ENCODE measurements at regions not wholly inside any gene's neighbourhood (a gene's known extent, or its start where the extent isn't known, plus 50 kb on each side); places are given as distances from the start of the nearest gene placed in this dataset.

DNA sequence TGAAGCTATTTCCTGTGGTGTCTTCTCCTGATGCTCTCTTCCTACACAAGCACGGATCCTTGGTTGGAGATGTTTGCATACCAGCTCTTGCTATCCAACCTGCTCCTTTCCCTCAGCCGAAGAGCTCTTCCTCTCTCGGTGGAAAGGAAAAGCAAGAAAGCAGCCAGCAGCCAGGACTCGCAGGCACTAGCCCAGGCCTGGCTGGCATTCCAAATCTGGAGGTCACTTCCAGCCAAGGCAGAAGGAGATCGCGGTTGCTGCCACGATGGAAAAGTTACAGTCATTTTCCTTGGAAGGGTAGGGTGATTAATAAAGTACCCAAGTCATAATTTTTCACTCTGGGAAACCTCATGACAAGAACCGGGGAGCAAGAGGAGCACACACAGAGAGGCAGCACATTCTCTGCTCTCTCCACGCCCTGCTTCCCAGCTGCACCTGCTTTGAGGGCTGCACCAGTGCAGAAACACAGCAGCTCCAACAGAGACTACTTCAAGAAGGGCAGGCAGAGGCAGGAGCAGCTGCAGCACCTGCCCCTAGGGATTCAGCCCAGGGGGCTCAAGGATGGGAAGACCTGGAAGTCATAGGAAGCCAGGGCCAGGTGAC lies 399.3 kb downstream of the CADM1 start (continued):
- TF ChIP-seq, protein P1, sequence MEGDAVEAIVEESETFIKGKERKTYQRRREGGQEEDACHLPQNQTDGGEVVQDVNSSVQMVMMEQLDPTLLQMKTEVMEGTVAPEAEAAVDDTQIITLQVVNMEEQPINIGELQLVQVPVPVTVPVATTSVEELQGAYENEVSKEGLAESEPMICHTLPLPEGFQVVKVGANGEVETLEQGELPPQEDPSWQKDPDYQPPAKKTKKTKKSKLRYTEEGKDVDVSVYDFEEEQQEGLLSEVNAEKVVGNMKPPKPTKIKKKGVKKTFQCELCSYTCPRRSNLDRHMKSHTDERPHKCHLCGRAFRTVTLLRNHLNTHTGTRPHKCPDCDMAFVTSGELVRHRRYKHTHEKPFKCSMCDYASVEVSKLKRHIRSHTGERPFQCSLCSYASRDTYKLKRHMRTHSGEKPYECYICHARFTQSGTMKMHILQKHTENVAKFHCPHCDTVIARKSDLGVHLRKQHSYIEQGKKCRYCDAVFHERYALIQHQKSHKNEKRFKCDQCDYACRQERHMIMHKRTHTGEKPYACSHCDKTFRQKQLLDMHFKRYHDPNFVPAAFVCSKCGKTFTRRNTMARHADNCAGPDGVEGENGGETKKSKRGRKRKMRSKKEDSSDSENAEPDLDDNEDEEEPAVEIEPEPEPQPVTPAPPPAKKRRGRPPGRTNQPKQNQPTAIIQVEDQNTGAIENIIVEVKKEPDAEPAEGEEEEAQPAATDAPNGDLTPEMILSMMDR (IDR thresholded peaks at IDR 0.05; ENCODE audit: low read depth, low read length, missing input control) = no peak
- no peak for TF ChIP-seq RXRA (IDR thresholded peaks at IDR 0.05)

DNA sequence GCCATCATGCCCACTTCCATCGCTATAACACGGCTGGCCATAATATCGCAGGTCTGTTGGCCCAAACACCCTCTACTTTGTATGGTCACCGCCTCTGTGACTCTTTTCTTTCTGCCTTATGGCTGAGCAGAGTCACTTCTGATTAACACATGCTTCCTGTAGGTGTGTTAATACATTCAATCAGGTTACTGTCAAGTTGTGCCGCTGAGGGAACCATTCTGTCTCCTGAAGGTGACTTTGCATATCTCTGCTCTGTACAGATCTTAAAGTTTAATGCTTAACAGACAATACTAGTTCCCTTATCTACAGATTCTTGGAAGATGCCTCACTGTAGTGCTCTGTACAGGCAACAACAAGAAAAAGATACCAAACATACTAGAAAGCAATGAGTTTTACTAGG lies 393.1 kb downstream of the CADM1 start:
- no peaks in the 10 kb centered on the region for H3K9me3 ChIP-seq (ENCODE audit: control insufficient read depth in 4 of 4, low read length in 3 of 4)
- H3K4me3 ChIP-seq (ENCODE audit: low read depth in 1 of 3, low read length in 3 of 3) = no peak overlapping the region
- TF ChIP-seq FOXA1 (IDR thresholded peaks at IDR 0.05) = no peak
- TF ChIP-seq SP1 (IDR thresholded peaks at IDR 0.05) = no peak
- no peak for TF ChIP-seq JUND (IDR thresholded peaks at IDR 0.05)
- TF ChIP-seq TAF1 (conservative IDR thresholded peaks at IDR 0.05) = no peak
- TF ChIP-seq, protein P2, sequence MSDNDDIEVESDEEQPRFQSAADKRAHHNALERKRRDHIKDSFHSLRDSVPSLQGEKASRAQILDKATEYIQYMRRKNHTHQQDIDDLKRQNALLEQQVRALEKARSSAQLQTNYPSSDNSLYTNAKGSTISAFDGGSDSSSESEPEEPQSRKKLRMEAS (IDR thresholded peaks at IDR 0.05) = no peak
- TF ChIP-seq GABPA (IDR thresholded peaks at IDR 0.05 in 1 of 2, conservative IDR thresholded peaks at IDR 0.05 in 1 of 2) = no peak
- TF ChIP-seq HNF4A (conservative IDR thresholded peaks at IDR 0.05) = no peak
- TF ChIP-seq, protein P3, sequence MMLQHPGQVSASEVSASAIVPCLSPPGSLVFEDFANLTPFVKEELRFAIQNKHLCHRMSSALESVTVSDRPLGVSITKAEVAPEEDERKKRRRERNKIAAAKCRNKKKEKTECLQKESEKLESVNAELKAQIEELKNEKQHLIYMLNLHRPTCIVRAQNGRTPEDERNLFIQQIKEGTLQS (IDR thresholded peaks at IDR 0.05) = no peak
- TF ChIP-seq RXRA (IDR thresholded peaks at IDR 0.05) = no peak
- TF ChIP-seq EGR1 (IDR thresholded peaks at IDR 0.05; ENCODE audit: low read depth in 2 of 2) = no peak
- TF ChIP-seq, protein P4, sequence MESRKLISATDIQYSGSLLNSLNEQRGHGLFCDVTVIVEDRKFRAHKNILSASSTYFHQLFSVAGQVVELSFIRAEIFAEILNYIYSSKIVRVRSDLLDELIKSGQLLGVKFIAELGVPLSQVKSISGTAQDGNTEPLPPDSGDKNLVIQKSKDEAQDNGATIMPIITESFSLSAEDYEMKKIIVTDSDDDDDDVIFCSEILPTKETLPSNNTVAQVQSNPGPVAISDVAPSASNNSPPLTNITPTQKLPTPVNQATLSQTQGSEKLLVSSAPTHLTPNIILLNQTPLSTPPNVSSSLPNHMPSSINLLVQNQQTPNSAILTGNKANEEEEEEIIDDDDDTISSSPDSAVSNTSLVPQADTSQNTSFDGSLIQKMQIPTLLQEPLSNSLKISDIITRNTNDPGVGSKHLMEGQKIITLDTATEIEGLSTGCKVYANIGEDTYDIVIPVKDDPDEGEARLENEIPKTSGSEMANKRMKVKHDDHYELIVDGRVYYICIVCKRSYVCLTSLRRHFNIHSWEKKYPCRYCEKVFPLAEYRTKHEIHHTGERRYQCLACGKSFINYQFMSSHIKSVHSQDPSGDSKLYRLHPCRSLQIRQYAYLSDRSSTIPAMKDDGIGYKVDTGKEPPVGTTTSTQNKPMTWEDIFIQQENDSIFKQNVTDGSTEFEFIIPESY (IDR thresholded peaks at IDR 0.05) = no peak
- TF ChIP-seq NR2F2 (IDR thresholded peaks at IDR 0.05) = no peak
- TF ChIP-seq, protein P1 (IDR thresholded peaks at IDR 0.05; ENCODE audit: low read depth, low read length, missing input control) = no peak
- TF ChIP-seq YY1 (IDR thresholded peaks at IDR 0.05) = no peak
- TF ChIP-seq HNF4G (IDR thresholded peaks at IDR 0.05) = no peak
- TF ChIP-seq, protein P5, sequence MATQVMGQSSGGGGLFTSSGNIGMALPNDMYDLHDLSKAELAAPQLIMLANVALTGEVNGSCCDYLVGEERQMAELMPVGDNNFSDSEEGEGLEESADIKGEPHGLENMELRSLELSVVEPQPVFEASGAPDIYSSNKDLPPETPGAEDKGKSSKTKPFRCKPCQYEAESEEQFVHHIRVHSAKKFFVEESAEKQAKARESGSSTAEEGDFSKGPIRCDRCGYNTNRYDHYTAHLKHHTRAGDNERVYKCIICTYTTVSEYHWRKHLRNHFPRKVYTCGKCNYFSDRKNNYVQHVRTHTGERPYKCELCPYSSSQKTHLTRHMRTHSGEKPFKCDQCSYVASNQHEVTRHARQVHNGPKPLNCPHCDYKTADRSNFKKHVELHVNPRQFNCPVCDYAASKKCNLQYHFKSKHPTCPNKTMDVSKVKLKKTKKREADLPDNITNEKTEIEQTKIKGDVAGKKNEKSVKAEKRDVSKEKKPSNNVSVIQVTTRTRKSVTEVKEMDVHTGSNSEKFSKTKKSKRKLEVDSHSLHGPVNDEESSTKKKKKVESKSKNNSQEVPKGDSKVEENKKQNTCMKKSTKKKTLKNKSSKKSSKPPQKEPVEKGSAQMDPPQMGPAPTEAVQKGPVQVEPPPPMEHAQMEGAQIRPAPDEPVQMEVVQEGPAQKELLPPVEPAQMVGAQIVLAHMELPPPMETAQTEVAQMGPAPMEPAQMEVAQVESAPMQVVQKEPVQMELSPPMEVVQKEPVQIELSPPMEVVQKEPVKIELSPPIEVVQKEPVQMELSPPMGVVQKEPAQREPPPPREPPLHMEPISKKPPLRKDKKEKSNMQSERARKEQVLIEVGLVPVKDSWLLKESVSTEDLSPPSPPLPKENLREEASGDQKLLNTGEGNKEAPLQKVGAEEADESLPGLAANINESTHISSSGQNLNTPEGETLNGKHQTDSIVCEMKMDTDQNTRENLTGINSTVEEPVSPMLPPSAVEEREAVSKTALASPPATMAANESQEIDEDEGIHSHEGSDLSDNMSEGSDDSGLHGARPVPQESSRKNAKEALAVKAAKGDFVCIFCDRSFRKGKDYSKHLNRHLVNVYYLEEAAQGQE (IDR thresholded peaks at IDR 0.05) = no peak
- TF ChIP-seq RAD21 (IDR thresholded peaks at IDR 0.05) = no peak
- no peak for TF ChIP-seq FOXA2 (IDR thresholded peaks at IDR 0.05)
- no peak overlapping the region for H3K9ac ChIP-seq (ENCODE audit: low read depth in 1 of 2, low read length in 2 of 2)
- H3K4me1 ChIP-seq (ENCODE audit: control insufficient read depth in 4 of 4, insufficient read depth in 4 of 4, low read length in 3 of 4) = no peaks in the 10 kb centered on the region
- H3K27me3 ChIP-seq (ENCODE audit: control insufficient read depth in 4 of 4, insufficient read depth in 4 of 4, low read length in 3 of 4) = no peaks in the 10 kb centered on the region
- WGBS = 89% methylated on average over 5 of the region's 5 CpGs
- no peak overlapping the region for H3K27ac ChIP-seq (ENCODE audit: low read depth in 1 of 2, low read length in 2 of 2)
- no peak for DNase-seq (ENCODE audit: low spot score)
- no peaks in the 10 kb centered on the region for H3K36me3 ChIP-seq (ENCODE audit: control insufficient read depth in 4 of 4, insufficient read depth in 3 of 4, low read depth in 1 of 4, low read length in 3 of 4)
